KMS-11 (cell line): ENCODE measurements at regions not wholly inside any gene's neighbourhood (a gene's known extent, or its start where the extent isn't known, plus 50 kb on each side); places are given as distances from the start of the nearest gene placed in this dataset.

Experiments
- H2AFZ ChIP-seq: fragments of 200-600 bp; sonication (generic); 2 replicates; pipeline ENCODE4 v1.6.1; 2016; ENCODE audit warnings: antibody characterized with exemption, mixed run types, low read depth
- H3K27ac ChIP-seq: fragments of 200-600 bp; sonication (generic); 2 replicates; pipeline ENCODE4 v1.6.1; 2016; ENCODE audit warnings: mild to moderate bottlenecking, mixed run types
- H3K27me3 ChIP-seq: fragments of 200-600 bp; sonication (generic); 2 replicates; pipeline ENCODE4 v1.6.1; 2017; ENCODE audit warnings: mild to moderate bottlenecking, low read depth, mixed run types, moderate library complexity; ENCODE audit not compliant: insufficient read depth
- H3K36me3 ChIP-seq: fragments of 200-600 bp; sonication (generic); 2 replicates; pipeline ENCODE4 v1.6.1; 2017; ENCODE audit warnings: mild to moderate bottlenecking, mixed run types; ENCODE audit not compliant: insufficient read depth
- H3K4me1 ChIP-seq: fragments of 200-600 bp; sonication (generic); 2 replicates; pipeline ENCODE4 v1.6.1; 2016; ENCODE audit warnings: mild to moderate bottlenecking, low read depth, mixed run types; ENCODE audit not compliant: poor library complexity, severe bottlenecking
- H3K4me2 ChIP-seq: fragments of 200-600 bp; sonication (generic); 2 replicates; pipeline ENCODE4 v1.7.0; 2016; ENCODE audit warnings: mild to moderate bottlenecking, mixed run types
- H3K4me3 ChIP-seq: fragments of 200-600 bp; sonication (generic); IDR thresholded peaks from 2 replicates; pipeline ENCODE4 v1.6.1; 2017; ENCODE audit warnings: low read depth, low read length, mixed read lengths; ENCODE audit not compliant: insufficient read depth
- H3K79me2 ChIP-seq: fragments of 200-600 bp; sonication (generic); 2 replicates; pipeline ENCODE4 v1.6.1; 2016; ENCODE audit warnings: low read depth, mixed run types; ENCODE audit not compliant: insufficient read depth
- H3K9ac ChIP-seq: fragments of 200-600 bp; sonication (generic); 2 replicates; pipeline ENCODE4 v1.6.1; 2016; ENCODE audit warnings: mild to moderate bottlenecking, mixed run types
- H4K20me1 ChIP-seq: fragments of 200-600 bp; sonication (generic); 2 replicates; pipeline ENCODE4 v1.6.1; 2016; ENCODE audit warnings: mild to moderate bottlenecking, mixed run types; ENCODE audit not compliant: insufficient read depth
- CTCF ChIP-seq: fragments of 200-600 bp; sonication (generic); conservative IDR thresholded peaks from 2 replicates; pipeline ENCODE4 v1.6.1; 2017; ENCODE audit warnings: low read depth, mild to moderate bottlenecking, antibody characterized with exemption, low read length, moderate library complexity, mixed read lengths

GRCh38 chr1:219773110-219773509 lies 155.2 kb downstream of the SLC30A10 start:
- Histone ChIP-seq H3K4me2 (no peak overlapping the region), H3K9ac (no peak overlapping the region), H4K20me1 (no peaks in the 10 kb centered on the region), H2AFZ (no peak overlapping the region), H3K27ac (no peak overlapping the region), H3K79me2 (no peaks in the 10 kb centered on the region), H3K36me3 (no peaks in the 10 kb centered on the region), H3K27me3 (no peaks in the 10 kb centered on the region), H3K4me3 (no peak overlapping the region), H3K4me1 (no peaks in the 10 kb centered on the region)
- no peak for TF ChIP-seq CTCF

- TF ChIP-seq CTCF = no peak
- H3K9ac ChIP-seq = no peak overlapping the region
- no peaks in the 10 kb centered on the region for H3K4me1 ChIP-seq
- H3K27ac ChIP-seq = no peak overlapping the region
- H3K4me2 ChIP-seq = no peak overlapping the region
- no peaks in the 10 kb centered on the region for H3K27me3 ChIP-seq
- H3K79me2 ChIP-seq = no peaks in the 10 kb centered on the region
- H3K4me3 ChIP-seq = no peak overlapping the region
- no peaks in the 10 kb centered on the region for H4K20me1 ChIP-seq
- H3K36me3 ChIP-seq = no peaks in the 10 kb centered on the region
- H2AFZ ChIP-seq = no peak overlapping the region
Observed at GRCh38 chr1:219772265-219773036, 155.9 kb downstream of the SLC30A10 start.

GRCh38 chr1:219771080-219771479 lies 157.3 kb downstream of the SLC30A10 start:
- Histone ChIP-seq H3K79me2 (no peaks in the 10 kb centered on the region), H3K36me3 (no peaks in the 10 kb centered on the region), H3K9ac (no peak overlapping the region), H3K4me3 (no peak overlapping the region), H3K27me3 (no peaks in the 10 kb centered on the region), H2AFZ (no peak overlapping the region), H3K4me2 (no peak overlapping the region), H3K4me1 (no peaks in the 10 kb centered on the region), H3K27ac (no peak overlapping the region), H4K20me1 (no peaks in the 10 kb centered on the region)
- no peak for TF ChIP-seq CTCF

GRCh38 chr1:219763321-219763720 lies 150.4 kb upstream of the ZC3H11B start:
- Histone ChIP-seq H3K27me3 (no peaks in the 10 kb centered on the region), H3K4me3 (no peak overlapping the region), H3K79me2 (no peaks in the 10 kb centered on the region), H3K36me3 (no peaks in the 10 kb centered on the region), H3K4me1 (no peaks in the 10 kb centered on the region), H3K9ac (no peak overlapping the region), H3K4me2 (no peak overlapping the region), H3K27ac (no peak overlapping the region), H2AFZ (no peak overlapping the region), H4K20me1 (no peaks in the 10 kb centered on the region)
- no peak for TF ChIP-seq CTCF
